ENCODE measurements at regions not wholly inside any gene's neighbourhood (a gene's known extent, or its start where the extent isn't known, plus 50 kb on each side); places are given as distances from the start of the nearest gene placed in this dataset.
"Not testable (repeated sequence)": the region's sequence is repeated elsewhere in the genome, so short reads cannot be mapped to it uniquely, and the experiment has no call there.

DNA sequence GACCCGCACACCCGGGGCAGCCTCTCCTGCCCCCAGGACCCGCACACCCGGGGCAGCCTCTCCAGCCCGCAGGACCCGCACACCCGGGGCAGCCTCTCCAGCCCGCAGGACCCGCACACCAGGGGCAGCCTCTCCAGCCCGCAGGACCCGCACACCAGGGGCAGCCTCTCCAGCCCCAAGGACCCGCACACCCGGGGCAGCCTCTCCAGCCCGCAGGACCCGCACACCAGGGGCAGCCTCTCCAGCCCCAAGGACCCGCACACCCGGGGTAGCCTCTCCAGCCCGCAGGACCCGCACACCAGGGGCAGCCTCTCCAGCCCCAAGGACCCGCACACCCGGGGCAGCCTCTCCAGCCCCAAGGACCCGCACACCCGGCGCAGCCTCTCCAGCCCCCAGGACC is 108.5 kb downstream of the PDGFA start:
- H3K36me3 ChIP-seq (ENCODE audit: insufficient read depth, low read length); H3K4me3 ChIP-seq (ENCODE audit: low read length); H3K4me1 ChIP-seq (ENCODE audit: control insufficient read depth, insufficient read depth, low read length); H3K4me2 ChIP-seq (ENCODE audit: low read length); H3K9ac ChIP-seq (ENCODE audit: low read depth, low read length); H3K9me3 ChIP-seq (replicated peaks; ENCODE audit: low read length): not testable (repeated sequence)
- peaks cover 49% of the 10 kb centered on the region for H3K27me3 ChIP-seq (ENCODE audit: control insufficient read depth, insufficient read depth, low read length)

DNA sequence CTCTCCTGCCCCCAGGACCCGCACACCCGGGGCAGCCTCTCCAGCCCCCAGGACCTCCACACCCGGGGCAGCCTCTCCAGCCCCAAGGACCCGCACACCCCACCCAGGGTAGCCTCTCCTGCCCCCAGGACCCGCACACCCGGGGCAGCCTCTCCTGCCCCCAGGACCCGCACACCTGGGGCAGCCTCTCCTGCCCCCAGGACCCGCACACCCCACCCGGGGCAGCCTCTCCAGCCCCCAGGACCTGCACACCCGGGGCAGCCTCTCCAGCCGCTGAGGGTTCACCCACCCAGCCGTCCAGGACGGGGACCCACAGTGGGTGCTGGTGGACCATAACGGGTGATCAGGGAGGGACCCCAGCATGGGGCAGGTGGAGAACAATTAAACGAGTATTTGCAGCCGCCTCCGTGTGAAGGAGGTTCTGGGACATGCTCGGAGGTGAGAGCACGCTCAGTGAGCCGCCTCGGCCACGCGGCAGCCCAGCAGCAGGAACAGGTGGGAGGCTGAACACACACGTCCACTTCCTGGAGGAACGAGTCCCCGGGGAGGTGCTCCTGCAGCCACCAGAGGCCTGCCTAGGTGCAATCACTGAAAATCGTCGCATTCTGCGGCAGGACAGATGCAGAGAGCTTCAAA is 107.9 kb downstream of the PDGFA start:
- H3K4me3 ChIP-seq (ENCODE audit: low read length): no peak overlapping the region
- H3K36me3 ChIP-seq (ENCODE audit: insufficient read depth, low read length): no peaks in the 10 kb centered on the region
- H3K9me3 ChIP-seq (replicated peaks; ENCODE audit: low read length): no peaks in the 10 kb centered on the region
- peaks cover 42% of the 10 kb centered on the region for H3K27me3 ChIP-seq (ENCODE audit: control insufficient read depth, insufficient read depth, low read length)
- H3K4me1 ChIP-seq (ENCODE audit: control insufficient read depth, insufficient read depth, low read length): no peaks in the 10 kb centered on the region
- H3K4me2 ChIP-seq (ENCODE audit: low read length): no peak overlapping the region
- H3K9ac ChIP-seq (ENCODE audit: low read depth, low read length): no peak overlapping the region

DNA sequence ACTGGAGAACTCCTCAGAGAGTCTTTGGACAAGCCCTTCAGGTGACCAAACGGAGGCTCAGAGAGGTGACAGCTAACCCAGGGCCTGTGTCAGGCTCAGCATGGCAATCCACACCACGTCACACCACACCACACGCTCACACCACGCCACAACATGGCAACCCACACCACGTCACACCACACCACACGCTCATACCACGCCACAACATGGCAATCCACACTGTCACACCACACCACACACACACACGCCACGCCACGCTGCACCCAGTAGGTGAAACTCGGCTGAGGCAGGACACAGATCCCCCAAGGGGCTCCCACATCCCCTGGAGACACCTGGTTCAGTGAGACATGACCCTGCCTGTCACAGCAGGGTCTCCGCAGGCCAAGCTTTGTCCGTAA is 107.3 kb downstream of the PDGFA start:
- no peaks in the 10 kb centered on the region for H3K9me3 ChIP-seq (replicated peaks; ENCODE audit: low read length)
- no peak overlapping the region for H3K4me2 ChIP-seq (ENCODE audit: low read length)
- H3K27me3 ChIP-seq (ENCODE audit: control insufficient read depth, insufficient read depth, low read length): peaks cover 37% of the 10 kb centered on the region
- no peaks in the 10 kb centered on the region for H3K36me3 ChIP-seq (ENCODE audit: insufficient read depth, low read length)
- no peak overlapping the region for H3K4me3 ChIP-seq (ENCODE audit: low read length)
- no peaks in the 10 kb centered on the region for H3K4me1 ChIP-seq (ENCODE audit: control insufficient read depth, insufficient read depth, low read length)
- H3K9ac ChIP-seq (ENCODE audit: low read depth, low read length): no peak overlapping the region

DNA sequence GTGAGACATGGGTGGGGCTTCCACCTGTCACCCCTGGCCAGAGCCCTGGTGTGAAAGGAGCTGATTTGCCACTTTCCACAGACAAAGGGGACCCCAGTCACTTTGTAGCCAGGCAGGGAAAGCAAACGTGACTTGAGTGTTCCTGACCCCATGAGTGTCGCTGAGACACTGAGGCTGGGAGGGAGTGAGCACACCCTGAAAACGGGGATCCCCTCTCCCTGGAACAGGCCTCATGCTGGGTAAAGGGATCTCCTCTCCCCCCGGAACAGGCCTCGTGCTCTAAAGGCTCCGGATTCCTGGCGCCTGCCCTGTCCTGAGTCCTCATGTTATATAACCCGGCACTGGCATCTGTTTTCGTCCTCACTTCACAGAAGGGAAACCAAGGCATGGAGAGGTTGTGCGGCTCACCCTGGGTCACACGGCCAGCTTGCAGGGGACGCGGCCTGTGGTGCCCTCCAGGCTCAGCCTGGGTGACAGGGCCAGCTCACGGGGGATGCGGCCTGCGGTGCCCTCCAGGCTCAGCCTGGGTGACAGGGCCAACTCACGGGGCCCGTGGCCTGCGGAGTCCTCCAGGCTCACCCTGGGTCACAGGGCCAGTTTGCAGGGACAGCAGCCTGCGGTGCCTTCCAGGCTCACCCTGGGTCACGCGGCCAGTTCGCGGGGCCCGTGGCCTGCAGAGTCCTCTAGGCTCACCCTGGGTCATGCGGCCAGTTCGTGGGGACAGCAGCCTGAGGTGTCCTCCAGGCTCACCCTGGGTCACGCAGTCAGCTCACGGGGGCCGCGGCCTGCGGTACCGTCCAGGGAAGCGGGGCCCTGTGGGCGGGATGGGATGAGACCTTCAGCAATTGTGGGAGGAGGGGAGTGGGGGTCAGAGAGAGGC is 104.7 kb downstream of the PDGFA start:
- H3K4me1 ChIP-seq (ENCODE audit: control insufficient read depth, insufficient read depth, low read length): no peaks in the 10 kb centered on the region
- H3K36me3 ChIP-seq (ENCODE audit: insufficient read depth, low read length): no peaks in the 10 kb centered on the region
- no peak overlapping the region for H3K4me2 ChIP-seq (ENCODE audit: low read length)
- H3K9me3 ChIP-seq (replicated peaks; ENCODE audit: low read length): no peaks in the 10 kb centered on the region
- H3K9ac ChIP-seq (ENCODE audit: low read depth, low read length): no peak overlapping the region
- no peak overlapping the region for H3K4me3 ChIP-seq (ENCODE audit: low read length)
- peaks cover 12% of the 10 kb centered on the region for H3K27me3 ChIP-seq (ENCODE audit: control insufficient read depth, insufficient read depth, low read length)

DNA sequence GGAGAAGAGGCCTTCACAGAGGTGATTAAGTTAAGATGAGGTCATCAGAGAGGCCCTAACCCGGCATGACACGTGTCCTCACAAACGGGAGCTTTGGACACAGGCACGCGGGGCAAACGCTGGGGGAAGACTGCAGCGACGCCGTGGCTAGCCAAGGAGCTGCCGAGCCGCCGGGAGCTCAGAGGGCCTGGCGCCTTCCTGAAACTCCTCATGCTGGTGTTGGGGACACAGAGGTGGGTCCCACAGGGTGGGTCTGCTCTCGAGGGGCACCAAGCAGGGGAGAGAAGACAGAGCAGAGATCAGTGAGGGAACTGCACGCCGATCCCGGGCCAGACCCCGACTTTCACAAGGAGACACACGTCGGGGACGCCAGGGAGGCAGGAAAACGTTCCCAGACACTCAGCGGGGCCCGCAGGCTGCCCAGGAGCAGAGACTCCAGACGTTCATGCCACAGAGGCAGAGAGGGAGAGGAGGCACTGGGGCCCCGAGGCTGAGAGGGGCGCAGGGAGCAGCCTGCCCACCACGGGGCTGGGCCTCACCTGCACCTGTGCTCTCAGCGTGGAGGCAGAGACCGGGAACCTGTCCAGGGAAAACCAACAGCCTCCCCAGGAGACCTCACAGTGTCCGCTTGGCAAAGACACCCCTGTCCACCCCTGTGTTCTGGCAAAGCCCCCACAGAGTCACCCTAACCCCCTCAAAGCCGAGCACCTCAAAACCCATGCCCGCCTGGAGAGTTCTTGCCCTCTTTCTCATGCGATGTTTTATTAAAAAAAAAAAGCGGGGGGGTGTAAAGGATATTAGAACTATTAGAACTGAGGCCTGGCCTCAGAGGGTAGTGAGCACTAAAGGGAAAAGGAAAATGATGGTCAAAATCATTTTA is 103.8 kb downstream of the PDGFA start:
- Histone ChIP-seq H3K9me3 (replicated peaks; ENCODE audit: low read length) (no peaks in the 10 kb centered on the region), H3K27me3 (ENCODE audit: control insufficient read depth, insufficient read depth, low read length) (peaks cover 4% of the 10 kb centered on the region), H3K9ac (ENCODE audit: low read depth, low read length) (no peak overlapping the region), H3K36me3 (ENCODE audit: insufficient read depth, low read length) (no peaks in the 10 kb centered on the region), H3K4me1 (ENCODE audit: control insufficient read depth, insufficient read depth, low read length) (no peaks in the 10 kb centered on the region), H3K4me3 (ENCODE audit: low read length) (no peak overlapping the region), H3K4me2 (ENCODE audit: low read length) (no peak overlapping the region)

DNA sequence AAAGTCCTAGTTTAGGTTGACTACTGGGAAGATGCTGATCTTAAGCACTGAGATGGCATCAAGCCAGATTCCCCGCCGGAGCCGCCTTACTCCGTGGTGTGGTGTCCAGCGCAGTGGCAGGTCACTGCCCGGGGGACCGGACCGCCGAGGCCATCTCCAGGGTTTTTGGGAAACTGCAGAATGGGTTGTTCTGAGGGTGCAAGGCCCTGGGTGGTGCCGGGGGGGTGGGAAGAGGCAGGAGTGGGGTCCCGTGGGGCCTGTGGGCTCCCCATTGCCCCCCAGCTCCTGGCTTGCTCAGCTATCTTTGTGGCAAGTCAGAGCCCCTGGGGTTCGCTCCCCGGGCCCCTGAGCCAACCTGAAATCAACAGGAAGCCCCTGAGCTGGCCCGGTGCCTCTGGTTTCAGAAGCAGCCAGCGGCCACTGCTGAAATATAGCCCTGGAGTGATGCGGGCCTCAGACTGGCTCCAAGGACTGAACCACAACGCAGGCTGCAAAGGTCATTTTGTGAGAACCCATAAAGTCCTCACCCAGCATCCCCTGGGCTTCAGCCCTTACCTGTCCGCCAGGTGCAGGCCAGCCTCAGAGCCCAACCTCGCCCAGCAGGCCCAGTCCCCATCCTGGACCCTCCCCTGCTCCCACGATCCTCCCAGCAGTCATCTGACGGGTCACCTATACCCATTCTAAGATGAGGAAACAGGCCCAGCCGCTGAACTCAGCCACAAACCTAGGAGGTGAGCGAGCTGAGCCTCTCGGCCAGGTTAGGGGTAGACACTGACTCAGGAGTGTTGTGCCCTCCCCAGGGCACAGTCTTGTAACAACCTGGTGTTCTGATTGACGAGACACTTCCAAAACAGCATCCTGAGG is 102.7 kb downstream of the PDGFA start:
- Histone ChIP-seq H3K9me3 (replicated peaks; ENCODE audit: low read length) (no peaks in the 10 kb centered on the region), H3K36me3 (ENCODE audit: insufficient read depth, low read length) (no peaks in the 10 kb centered on the region), H3K9ac (ENCODE audit: low read depth, low read length) (no peak overlapping the region), H3K4me1 (ENCODE audit: control insufficient read depth, insufficient read depth, low read length) (no peaks in the 10 kb centered on the region), H3K4me2 (ENCODE audit: low read length) (no peak overlapping the region), H3K27me3 (ENCODE audit: control insufficient read depth, insufficient read depth, low read length) (peaks cover 4% of the 10 kb centered on the region), H3K4me3 (ENCODE audit: low read length) (no peak overlapping the region)

DNA sequence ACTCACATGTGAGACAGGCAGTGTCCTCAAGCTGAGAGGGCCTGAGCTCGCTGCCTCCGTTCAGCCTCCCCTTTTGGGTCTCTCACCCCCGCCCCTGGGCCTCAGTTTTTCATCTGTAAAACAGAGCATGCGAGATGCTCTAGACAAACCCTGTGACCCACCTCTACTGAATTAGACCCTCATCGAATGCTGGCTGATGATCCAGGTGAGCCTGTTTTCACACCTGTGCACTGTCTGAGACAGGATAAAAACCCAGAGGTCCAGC is 102.1 kb downstream of the PDGFA start:
- no peaks in the 10 kb centered on the region for H3K36me3 ChIP-seq (ENCODE audit: insufficient read depth, low read length)
- no peak overlapping the region for H3K4me3 ChIP-seq (ENCODE audit: low read length)
- no peak overlapping the region for H3K9ac ChIP-seq (ENCODE audit: low read depth, low read length)
- peaks cover 1% of the 10 kb centered on the region for H3K27me3 ChIP-seq (ENCODE audit: control insufficient read depth, insufficient read depth, low read length)
- H3K4me1 ChIP-seq (ENCODE audit: control insufficient read depth, insufficient read depth, low read length): no peaks in the 10 kb centered on the region
- no peak overlapping the region for H3K4me2 ChIP-seq (ENCODE audit: low read length)
- H3K9me3 ChIP-seq (replicated peaks; ENCODE audit: low read length): no peaks in the 10 kb centered on the region

DNA sequence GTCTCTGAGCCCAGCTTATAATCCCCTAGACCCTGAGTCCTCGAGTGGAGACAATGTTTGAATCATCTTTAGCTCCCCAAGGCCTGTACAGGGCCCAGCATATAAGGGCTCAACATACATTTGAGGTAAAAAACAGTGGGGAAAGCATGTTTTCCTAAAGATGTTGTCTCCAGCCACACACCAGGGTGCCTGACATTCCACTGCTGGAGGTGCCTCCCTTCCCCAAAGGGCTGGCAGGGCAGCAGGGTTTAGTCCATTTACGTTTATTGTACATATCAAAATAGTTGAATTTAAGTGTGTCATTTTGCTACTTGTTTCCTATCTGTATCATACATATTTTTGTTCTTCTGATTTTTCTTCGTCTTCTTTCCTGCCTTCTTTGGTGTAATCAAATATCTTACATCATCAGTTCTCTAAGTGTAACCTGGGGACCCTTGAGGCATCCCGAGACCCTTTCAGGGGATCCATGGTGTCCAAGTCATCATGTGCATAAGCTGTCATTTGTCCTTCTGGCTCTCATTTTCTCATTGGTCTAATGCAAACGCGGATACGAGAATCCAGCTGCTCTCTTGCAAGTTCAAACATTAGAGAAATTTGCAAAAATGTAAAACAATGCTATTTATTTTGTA is 101.6 kb downstream of the PDGFA start:
- Histone ChIP-seq H3K36me3 (ENCODE audit: insufficient read depth, low read length) (no peaks in the 10 kb centered on the region), H3K4me3 (ENCODE audit: low read length) (no peak overlapping the region), H3K9ac (ENCODE audit: low read depth, low read length) (no peak overlapping the region), H3K4me1 (ENCODE audit: control insufficient read depth, insufficient read depth, low read length) (no peaks in the 10 kb centered on the region), H3K4me2 (ENCODE audit: low read length) (no peak overlapping the region), H3K27me3 (ENCODE audit: control insufficient read depth, insufficient read depth, low read length) (no peaks in the 10 kb centered on the region), H3K9me3 (replicated peaks; ENCODE audit: low read length) (no peaks in the 10 kb centered on the region)

DNA sequence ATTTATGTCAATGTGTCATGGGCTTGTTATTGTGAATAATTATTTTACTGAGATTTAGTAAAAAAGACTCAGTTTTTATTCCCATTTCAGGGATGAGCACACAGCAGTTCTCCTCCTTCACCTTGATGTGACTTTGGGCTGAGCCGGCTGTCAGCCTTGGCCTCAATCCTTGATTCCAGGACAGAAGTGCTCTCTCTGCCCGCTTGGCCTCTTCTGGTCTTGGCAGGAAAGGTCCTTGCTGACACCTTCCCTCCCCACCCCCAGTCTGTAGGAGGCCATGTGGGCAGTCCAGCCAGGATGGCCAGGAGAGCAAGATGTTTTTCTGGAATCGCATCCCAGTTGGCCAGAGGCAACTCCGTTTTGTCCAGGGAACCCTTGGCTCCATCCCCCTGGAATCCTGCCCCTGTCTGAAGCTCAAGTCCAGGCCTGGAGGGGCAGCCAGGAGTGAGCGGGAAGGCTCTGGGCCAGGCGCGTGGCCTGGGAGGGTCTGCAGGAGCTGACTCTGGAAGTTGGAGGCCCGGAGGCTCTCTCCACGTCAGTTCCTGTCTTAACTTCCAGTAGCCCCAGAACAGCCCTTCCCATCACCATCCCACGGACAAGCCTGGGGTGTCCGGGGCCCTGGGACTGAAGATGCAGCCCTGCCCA is 100.9 kb downstream of the PDGFA start:
- H3K9me3 ChIP-seq (replicated peaks; ENCODE audit: low read length): no peaks in the 10 kb centered on the region
- H3K4me2 ChIP-seq (ENCODE audit: low read length): no peak overlapping the region
- no peaks in the 10 kb centered on the region for H3K36me3 ChIP-seq (ENCODE audit: insufficient read depth, low read length)
- H3K4me3 ChIP-seq (ENCODE audit: low read length): no peak overlapping the region
- H3K27me3 ChIP-seq (ENCODE audit: control insufficient read depth, insufficient read depth, low read length): peaks cover 7% of the 10 kb centered on the region
- H3K9ac ChIP-seq (ENCODE audit: low read depth, low read length): no peak overlapping the region
- no peaks in the 10 kb centered on the region for H3K4me1 ChIP-seq (ENCODE audit: control insufficient read depth, insufficient read depth, low read length)

DNA sequence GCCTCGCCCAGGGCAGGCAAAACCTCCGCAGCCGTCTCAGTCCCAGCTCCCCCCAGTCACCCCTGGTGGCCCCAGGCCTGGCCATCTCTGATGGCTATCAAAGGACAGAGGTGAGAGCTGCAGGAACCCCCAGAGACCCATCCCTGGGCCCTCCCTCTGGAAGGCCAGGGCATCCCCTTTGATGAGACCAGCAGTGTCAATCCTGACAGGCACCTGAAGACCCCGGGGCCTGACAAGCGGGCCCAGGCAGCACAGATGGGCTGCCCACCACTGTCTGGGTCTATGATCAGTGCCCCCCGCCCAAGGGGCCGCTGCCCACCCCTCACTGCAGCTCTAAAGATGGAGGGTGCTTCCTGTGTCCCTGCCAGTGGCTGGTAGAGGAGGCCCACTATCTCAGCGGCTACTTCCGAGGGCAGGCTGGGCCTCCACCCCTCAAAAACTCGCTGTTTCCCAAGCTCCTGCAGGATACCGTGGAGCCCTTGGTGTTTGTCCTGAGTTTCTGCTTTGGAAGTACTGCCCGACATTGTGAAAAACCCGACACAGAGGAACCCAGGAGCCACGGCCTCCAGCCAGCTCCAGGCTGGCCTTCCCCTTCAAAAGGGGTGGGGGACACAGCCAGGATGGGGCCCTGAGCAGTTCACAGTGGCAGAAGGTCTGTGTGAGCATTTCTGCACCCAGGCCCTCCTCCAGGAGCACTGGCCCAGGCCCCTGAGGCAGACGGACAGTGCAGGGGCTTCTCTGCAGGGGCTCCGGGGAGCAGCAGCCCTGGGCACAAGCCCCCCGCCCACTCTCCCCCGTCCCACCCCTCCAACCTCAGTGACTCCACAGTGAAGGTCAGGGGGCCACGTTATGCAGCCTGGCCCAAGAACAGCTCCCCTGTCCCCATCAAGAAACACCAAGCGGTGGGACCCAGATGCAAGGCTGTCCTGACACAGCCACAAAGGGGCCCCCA is 99.2 kb downstream of the PDGFA start:
- Histone ChIP-seq H3K27me3 (ENCODE audit: control insufficient read depth, insufficient read depth, low read length) (peaks cover 22% of the 10 kb centered on the region), H3K4me3 (ENCODE audit: low read length) (no peak overlapping the region), H3K4me1 (ENCODE audit: control insufficient read depth, insufficient read depth, low read length) (peaks cover 7% of the 10 kb centered on the region), H3K4me2 (ENCODE audit: low read length) (no peak overlapping the region), H3K36me3 (ENCODE audit: insufficient read depth, low read length) (no peaks in the 10 kb centered on the region), H3K9me3 (replicated peaks; ENCODE audit: low read length) (no peaks in the 10 kb centered on the region), H3K9ac (ENCODE audit: low read depth, low read length) (no peak overlapping the region)

All from skeletal muscle satellite cell (primary cell).